ENCODE measurements at regions not wholly inside any gene's neighbourhood (a gene's known extent, or its start where the extent isn't known, plus 50 kb on each side); places are given as distances from the start of the nearest gene placed in this dataset.

- no peak for TF ChIP-seq RAD21 (IDR thresholded peaks at IDR 0.05; ENCODE audit: low read depth)
- no peak for TF ChIP-seq CEBPB (IDR thresholded peaks at IDR 0.05; ENCODE audit: low read depth)
- TF ChIP-seq EZH2 (IDR thresholded peaks at IDR 0.05), result no peak
Measured at GRCh38 chr9:16276866-16277265, 593.6 kb downstream of the BNC2 start (continued).

DNA sequence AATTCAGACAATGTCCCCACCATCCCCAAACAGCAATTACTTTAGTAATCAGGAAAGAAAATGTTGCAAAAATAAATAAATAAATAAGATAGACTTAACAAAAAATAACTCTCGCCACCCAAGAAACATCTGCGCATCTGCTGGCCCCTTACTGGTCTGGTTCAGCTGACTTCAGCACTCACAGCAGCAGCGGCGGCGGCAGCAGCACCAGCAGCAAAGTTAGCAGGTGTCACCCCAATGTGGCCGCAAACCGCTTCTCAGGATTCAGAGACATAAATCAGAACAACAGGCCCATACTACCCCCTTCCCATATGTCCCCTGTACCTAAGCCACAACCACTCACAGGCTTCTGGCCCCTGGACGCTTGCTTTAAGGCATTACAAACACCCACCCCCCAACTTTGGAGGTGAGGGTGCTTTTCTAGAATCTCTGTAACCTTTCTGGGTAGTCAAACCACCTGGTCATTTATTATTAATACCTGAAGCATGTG lies 593.0 kb downstream of the BNC2 start:
- ChIA-PET RAD21 (ENCODE audit: low non-redundant PET in 1 of 2, low total read pairs in 2 of 2, uncharacterized antibody in 2 of 2, unreplicated experiment in 2 of 2) (no interaction called here), POLR2A (no interaction called here), CTCF (no interaction called here)
- Histone ChIP-seq H3K4me2 (ENCODE audit: low read length) (no peak overlapping the region), H2AFZ (ENCODE audit: low read depth, low read length, poor library complexity, severe bottlenecking) (no peak overlapping the region), H3K27ac (ENCODE audit: low read depth, low read length) (no peak overlapping the region), H3K9me3 (ENCODE audit: control insufficient read depth in 1 of 2, insufficient read depth in 1 of 2, low read depth in 1 of 2, low read length in 2 of 2) (no peaks in the 10 kb centered on the region), H4K20me1 (ENCODE audit: insufficient read depth) (no peaks in the 10 kb centered on the region), H3K36me3 (ENCODE audit: control insufficient read depth in 1 of 2, insufficient read depth in 2 of 2, low read length in 2 of 2) (no peaks in the 10 kb centered on the region), H3K4me1 (ENCODE audit: control insufficient read depth in 1 of 2, insufficient read depth in 2 of 2, low read length in 2 of 2) (no peaks in the 10 kb centered on the region), H3K27me3 (ENCODE audit: insufficient read depth, low read length) (no peaks in the 10 kb centered on the region), H3K9ac (ENCODE audit: low read length) (no peak overlapping the region), H3K4me3 (replicated peaks in 1 of 2; ENCODE audit: low read depth in 1 of 2, low read length in 2 of 2) (no peak overlapping the region), H3K79me2 (ENCODE audit: insufficient read depth, low read length) (no peaks in the 10 kb centered on the region), H3K9me2 (ENCODE audit: insufficient read depth) (no peaks in the 10 kb centered on the region)
- no peak for TF ChIP-seq JUND (IDR thresholded peaks at IDR 0.05)
- TF ChIP-seq, protein P1, sequence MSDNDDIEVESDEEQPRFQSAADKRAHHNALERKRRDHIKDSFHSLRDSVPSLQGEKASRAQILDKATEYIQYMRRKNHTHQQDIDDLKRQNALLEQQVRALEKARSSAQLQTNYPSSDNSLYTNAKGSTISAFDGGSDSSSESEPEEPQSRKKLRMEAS (IDR thresholded peaks at IDR 0.05), result no peak
- TF ChIP-seq YY1 (IDR thresholded peaks at IDR 0.05; ENCODE audit: extremely low read depth, insufficient replicate concordance, low read depth, low read length), result no peak
- TF ChIP-seq RAD21 (IDR thresholded peaks at IDR 0.05; ENCODE audit: low read depth), result no peak
- no peak for TF ChIP-seq CEBPB (IDR thresholded peaks at IDR 0.05; ENCODE audit: low read depth)
- no peak for TF ChIP-seq SRF (IDR thresholded peaks at IDR 0.05; ENCODE audit: low read depth)
- TF ChIP-seq, protein P2, sequence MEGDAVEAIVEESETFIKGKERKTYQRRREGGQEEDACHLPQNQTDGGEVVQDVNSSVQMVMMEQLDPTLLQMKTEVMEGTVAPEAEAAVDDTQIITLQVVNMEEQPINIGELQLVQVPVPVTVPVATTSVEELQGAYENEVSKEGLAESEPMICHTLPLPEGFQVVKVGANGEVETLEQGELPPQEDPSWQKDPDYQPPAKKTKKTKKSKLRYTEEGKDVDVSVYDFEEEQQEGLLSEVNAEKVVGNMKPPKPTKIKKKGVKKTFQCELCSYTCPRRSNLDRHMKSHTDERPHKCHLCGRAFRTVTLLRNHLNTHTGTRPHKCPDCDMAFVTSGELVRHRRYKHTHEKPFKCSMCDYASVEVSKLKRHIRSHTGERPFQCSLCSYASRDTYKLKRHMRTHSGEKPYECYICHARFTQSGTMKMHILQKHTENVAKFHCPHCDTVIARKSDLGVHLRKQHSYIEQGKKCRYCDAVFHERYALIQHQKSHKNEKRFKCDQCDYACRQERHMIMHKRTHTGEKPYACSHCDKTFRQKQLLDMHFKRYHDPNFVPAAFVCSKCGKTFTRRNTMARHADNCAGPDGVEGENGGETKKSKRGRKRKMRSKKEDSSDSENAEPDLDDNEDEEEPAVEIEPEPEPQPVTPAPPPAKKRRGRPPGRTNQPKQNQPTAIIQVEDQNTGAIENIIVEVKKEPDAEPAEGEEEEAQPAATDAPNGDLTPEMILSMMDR (IDR thresholded peaks at IDR 0.05 in 2 of 3, conservative IDR thresholded peaks at IDR 0.05 in 1 of 3; ENCODE audit: borderline replicate concordance in 1 of 3, insufficient read depth in 1 of 3, low read depth in 2 of 3, low read length in 2 of 3), result no peak
- TF ChIP-seq POLR2AphosphoS5 (IDR thresholded peaks at IDR 0.05; ENCODE audit: low read depth, low read length), result no peak
- TF ChIP-seq FOSL1 (IDR thresholded peaks at IDR 0.05; ENCODE audit: low read depth), result no peak
- intact Hi-C loops (cut with micrococcal nuclease), result no loop called here
- DNase-seq (ENCODE audit: low read depth, low spot score) (no peak), ATAC-seq (no peak)
- BruUV-seq (replicated peaks), result no TSS peak
